Naive thymus-derived CD8-positive, alpha-beta T cell (primary cell): ENCODE measurements at regions not wholly inside any gene's neighbourhood (a gene's known extent, or its start where the extent isn't known, plus 50 kb on each side); places are given as distances from the start of the nearest gene placed in this dataset.
"Not testable (repeated sequence)": the region's sequence is repeated elsewhere in the genome, so short reads cannot be mapped to it uniquely, and the experiment has no call there.

ENCODE experiments used
- ATAC-seq, 2 donors: fragments of 150-1000 bp; cut with Tn5 transposase in 1 of 2; sonication (Bioruptor Pico), chemical (Tn5 transposase) in 1 of 2; 1 replicate in 1 of 2; 2 replicates in 1 of 2; pipeline ENCODE4 v1.10.0; 2021; ENCODE audit warnings: mild to moderate bottlenecking in 2 of 2, moderate library complexity in 2 of 2
- POLR2A ChIA-PET: fragments of 350-600 bp; sonication (Branson Sonifier 250); formaldehyde crosslinking; loops from one replicate; lab custom pipeline; 2021; ENCODE audit warnings: antibody characterized with exemption; lab: Charles Lee
- DNase-seq, 10 donors: peaks; one replicate each; pipeline versions ENCODE4 v3.0.0 to v3.0.0-alpha.2; 2020 to 2022
- H3K27ac Mint-ChIP-seq, 10 donors: one replicate each; pipeline ENCODE4 v1.8.0; 2020 to 2022; ENCODE audit warnings: mild to moderate bottlenecking in 10 of 10, mixed read lengths in 10 of 10, moderate library complexity in 4 of 10, inconsistent platforms in 1 of 10
- H3K27me3 Mint-ChIP-seq, 5 donors: one replicate each; pipeline ENCODE4 v1.8.0; 2021 to 2022; ENCODE audit warnings: mixed read lengths in 5 of 5
- H3K36me3 Mint-ChIP-seq, 3 donors: one replicate each; pipeline ENCODE4 v1.8.0; 2020 to 2022; ENCODE audit warnings: mixed read lengths in 3 of 3, mild to moderate bottlenecking in 2 of 3, inconsistent platforms in 1 of 3
- H3K4me1 Mint-ChIP-seq, 4 donors: one replicate each; pipeline ENCODE4 v1.8.0; 2021 to 2022; ENCODE audit warnings: mixed read lengths in 4 of 4
- H3K4me3 Mint-ChIP-seq, 10 donors: one replicate each; pipeline ENCODE4 v1.8.0; 2020 to 2022; ENCODE audit warnings: mild to moderate bottlenecking in 10 of 10, mixed read lengths in 10 of 10, moderate library complexity in 6 of 10, inconsistent platforms in 1 of 10
- H3K9me3 Mint-ChIP-seq, 9 donors: one replicate each; pipeline ENCODE4 v1.8.0; 2020 to 2022; ENCODE audit warnings: mixed read lengths in 9 of 9, mild to moderate bottlenecking in 3 of 9, inconsistent platforms in 1 of 9, moderate library complexity in 1 of 9

GRCh38 chr12:94851396-94852028 lies 152.0 kb downstream of the NDUFA12 start:
- no peaks in the 10 kb centered on the region for H3K36me3 Mint-ChIP-seq
- no peak for ATAC-seq
- POLR2A ChIA-PET = no interaction called here
- H3K27ac Mint-ChIP-seq = no peak overlapping the region
- peaks cover 15 to 58% (median 27%) of the 10 kb centered on the region in 5 donors for H3K27me3 Mint-ChIP-seq
- H3K4me1 Mint-ChIP-seq = peaks cover 0 to 4% (median 0%) of the 10 kb centered on the region in 4 donors
- DNase-seq = no peak
- H3K4me3 Mint-ChIP-seq = no peak overlapping the region
- H3K9me3 Mint-ChIP-seq = no peaks in the 10 kb centered on the region

DNA sequence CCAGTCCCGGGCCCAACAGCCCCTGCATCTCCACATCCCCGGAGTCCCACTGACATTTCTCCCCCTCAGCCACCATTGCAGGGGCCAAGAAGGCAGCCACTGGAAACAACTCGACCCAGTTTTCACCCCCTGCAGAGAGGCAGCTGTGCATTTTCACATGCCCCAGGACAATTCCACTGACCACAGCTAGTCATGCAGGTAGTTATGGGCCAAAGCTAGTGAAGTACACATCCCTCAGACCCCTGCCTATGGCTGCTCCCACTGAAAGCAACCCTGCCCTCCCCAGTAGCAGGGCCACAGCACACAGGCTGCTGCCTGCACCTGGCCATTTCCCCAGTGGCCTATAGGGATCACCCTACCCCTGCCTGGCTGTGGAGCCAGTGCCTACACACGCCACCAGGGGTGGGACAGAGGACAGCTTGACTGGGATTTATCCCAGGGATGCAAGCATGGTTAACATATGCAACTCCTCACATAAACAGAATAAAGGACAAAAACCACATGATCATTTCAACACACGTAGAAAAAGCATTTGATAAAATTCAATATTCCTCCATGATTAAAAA lies 154.0 kb downstream of the NDUFA12 start:
- DNase-seq (no peak), ATAC-seq (no peak)
- H3K27ac Mint-ChIP-seq = no peak overlapping the region
- POLR2A ChIA-PET = no interaction called here
- H3K27me3 Mint-ChIP-seq = peaks cover 18 to 68% (median 27%) of the 10 kb centered on the region in 5 donors
- H3K4me3 Mint-ChIP-seq = no peak overlapping the region
- H3K9me3 Mint-ChIP-seq = no peaks in the 10 kb centered on the region
- H3K36me3 Mint-ChIP-seq = no peaks in the 10 kb centered on the region
- peaks cover 0 to 4% (median 0%) of the 10 kb centered on the region in 4 donors for H3K4me1 Mint-ChIP-seq

DNA sequence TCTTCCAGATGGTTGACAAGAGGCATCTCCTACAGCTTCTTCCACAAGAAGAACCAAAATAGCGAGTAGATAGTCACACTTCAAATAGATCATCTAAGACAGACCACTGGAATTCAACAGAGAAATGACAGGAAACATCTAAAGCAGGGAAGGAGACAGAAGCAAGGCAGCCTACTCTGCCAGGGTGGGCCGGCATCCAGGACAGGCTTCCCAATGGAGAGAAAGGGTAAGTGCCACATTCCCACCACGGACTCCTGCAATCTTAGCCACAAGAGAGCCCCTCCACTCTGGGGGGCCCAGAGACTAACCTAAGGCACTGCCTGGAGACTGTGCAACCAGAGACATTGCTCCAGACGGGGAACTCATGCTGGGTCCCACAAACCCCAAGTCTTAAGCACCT lies 154.5 kb downstream of the NDUFA12 start:
- DNase-seq (no peak), ATAC-seq (no peak)
- Mint-ChIP-seq H3K9me3 (no peaks in the 10 kb centered on the region), H3K4me3 (no peak overlapping the region), H3K27ac (no peak overlapping the region), H3K4me1 (peaks cover 0 to 4% (median 0%) of the 10 kb centered on the region in 4 donors), H3K27me3 (peaks cover 16 to 63% (median 31%) of the 10 kb centered on the region in 5 donors), H3K36me3 (no peaks in the 10 kb centered on the region)
- POLR2A ChIA-PET = no interaction called here

GRCh38 chr12:94845110-94845509 lies 158.4 kb downstream of the NDUFA12 start:
- Mint-ChIP-seq H3K4me1 (no peaks in the 10 kb centered on the region), H3K27ac (no peak overlapping the region), H3K36me3 (no peaks in the 10 kb centered on the region), H3K27me3 (peaks cover 9 to 29% (median 26%) of the 10 kb centered on the region in 5 donors), H3K4me3 (no peak overlapping the region), H3K9me3 (no peaks in the 10 kb centered on the region)
- ATAC-seq (no peak), DNase-seq (no peak)
- POLR2A ChIA-PET = no interaction called here

- Mint-ChIP-seq H3K27me3 (peaks cover 9 to 26% (median 21%) of the 10 kb centered on the region in 5 donors), H3K4me1 (no peaks in the 10 kb centered on the region), H3K4me3 (no peak overlapping the region), H3K9me3 (no peaks in the 10 kb centered on the region), H3K36me3 (no peaks in the 10 kb centered on the region), H3K27ac (no peak overlapping the region)
- ATAC-seq (no peak), DNase-seq (no peak)
- POLR2A ChIA-PET = no interaction called here
Observed at GRCh38 chr12:94844452-94844851, 159.0 kb downstream of the NDUFA12 start.

GRCh38 chr12:94841904-94842610 lies 161.4 kb downstream of the NDUFA12 start:
- peaks cover 3 to 16% (median 10%) of the 10 kb centered on the region in 5 donors for H3K27me3 Mint-ChIP-seq
- DNase-seq (no peak), ATAC-seq (no peak)
- no peaks in the 10 kb centered on the region for H3K4me1 Mint-ChIP-seq
- H3K36me3 Mint-ChIP-seq = no peaks in the 10 kb centered on the region
- H3K9me3 Mint-ChIP-seq = no peaks in the 10 kb centered on the region
- POLR2A ChIA-PET = no interaction called here
- no peak overlapping the region for H3K27ac Mint-ChIP-seq
- no peak overlapping the region for H3K4me3 Mint-ChIP-seq

- Mint-ChIP-seq H3K9me3 (no peaks in the 10 kb centered on the region), H3K36me3 (no peaks in the 10 kb centered on the region), H3K27me3 (peaks cover 3 to 11% (median 10%) of the 10 kb centered on the region in 5 donors), H3K27ac (no peak overlapping the region), H3K4me3 (no peak overlapping the region), H3K4me1 (no peaks in the 10 kb centered on the region)
- POLR2A ChIA-PET = no interaction called here
- ATAC-seq = no peak
- DNase-seq = no peak
Observed at GRCh38 chr12:94841177-94841576, 162.3 kb downstream of the NDUFA12 start.

- Mint-ChIP-seq H3K36me3 (no peaks in the 10 kb centered on the region), H3K4me1 (peaks cover 0 to 2% (median 0%) of the 10 kb centered on the region in 4 donors), H3K27ac (no peak overlapping the region), H3K27me3 (peaks cover 0 to 5% (median under 1%) of the 10 kb centered on the region in 5 donors), H3K9me3 (no peaks in the 10 kb centered on the region), H3K4me3 (no peak overlapping the region)
- ATAC-seq (no peak), DNase-seq (no peak)
- POLR2A ChIA-PET = no interaction called here
Observed at GRCh38 chr12:94839347-94839746, 164.2 kb downstream of the NDUFA12 start.

- H3K36me3 Mint-ChIP-seq, H3K4me1 Mint-ChIP-seq, DNase-seq, ATAC-seq, H3K27me3 Mint-ChIP-seq, H3K4me3 Mint-ChIP-seq, POLR2A ChIA-PET, H3K9me3 Mint-ChIP-seq: not testable (repeated sequence)
- peak overlapping the region in 1 of 10 donors; percentile 48 for H3K27ac Mint-ChIP-seq
Observed at GRCh38 chr12:94836952-94837670, 166.4 kb downstream of the NDUFA12 start.

DNA sequence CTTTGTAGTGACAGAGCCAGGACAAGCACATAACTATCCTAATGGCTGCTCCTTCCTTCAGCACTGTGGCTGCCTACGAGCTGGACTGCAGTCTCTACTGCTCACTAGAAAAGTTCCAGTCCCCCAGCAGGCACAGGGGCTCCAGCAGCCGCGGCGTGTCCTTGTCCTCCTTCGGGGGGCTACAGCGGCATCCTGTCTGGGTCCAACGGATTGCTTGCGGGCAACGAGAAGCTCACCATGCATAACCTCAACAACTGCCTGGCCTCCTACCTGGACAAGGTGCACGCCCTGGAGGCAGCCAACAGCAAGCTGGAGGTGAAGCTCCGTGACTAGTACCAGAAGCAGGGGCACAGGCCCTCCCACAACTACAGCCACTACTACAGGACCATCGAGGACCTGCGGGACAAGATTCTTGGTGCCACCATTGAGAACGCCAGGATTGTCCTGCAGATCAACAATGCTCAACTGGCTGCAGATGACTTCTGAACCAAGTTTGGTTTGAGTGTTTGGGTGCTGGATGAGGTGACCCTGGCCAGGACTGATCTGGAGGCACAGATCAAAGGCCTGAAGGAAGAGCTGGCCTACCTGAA lies 169.4 kb downstream of the NDUFA12 start:
- Mint-ChIP-seq H3K27ac (no peak overlapping the region), H3K36me3 (no peaks in the 10 kb centered on the region), H3K27me3 (peaks cover 0 to 3% (median 0%) of the 10 kb centered on the region in 5 donors), H3K9me3 (no peaks in the 10 kb centered on the region), H3K4me3 (peak overlapping the region in 1 of 10 donors; percentile 68), H3K4me1 (peaks cover 12 to 37% (median 14%) of the 10 kb centered on the region in 4 donors)
- DNase-seq (no peak), ATAC-seq (no peak)
- POLR2A ChIA-PET = interaction anchor here (0.5 kb wide), 1 partner anchor 517 kb away, joined by 6 read pairs; no protein-coding TSS in a partner anchor

DNA sequence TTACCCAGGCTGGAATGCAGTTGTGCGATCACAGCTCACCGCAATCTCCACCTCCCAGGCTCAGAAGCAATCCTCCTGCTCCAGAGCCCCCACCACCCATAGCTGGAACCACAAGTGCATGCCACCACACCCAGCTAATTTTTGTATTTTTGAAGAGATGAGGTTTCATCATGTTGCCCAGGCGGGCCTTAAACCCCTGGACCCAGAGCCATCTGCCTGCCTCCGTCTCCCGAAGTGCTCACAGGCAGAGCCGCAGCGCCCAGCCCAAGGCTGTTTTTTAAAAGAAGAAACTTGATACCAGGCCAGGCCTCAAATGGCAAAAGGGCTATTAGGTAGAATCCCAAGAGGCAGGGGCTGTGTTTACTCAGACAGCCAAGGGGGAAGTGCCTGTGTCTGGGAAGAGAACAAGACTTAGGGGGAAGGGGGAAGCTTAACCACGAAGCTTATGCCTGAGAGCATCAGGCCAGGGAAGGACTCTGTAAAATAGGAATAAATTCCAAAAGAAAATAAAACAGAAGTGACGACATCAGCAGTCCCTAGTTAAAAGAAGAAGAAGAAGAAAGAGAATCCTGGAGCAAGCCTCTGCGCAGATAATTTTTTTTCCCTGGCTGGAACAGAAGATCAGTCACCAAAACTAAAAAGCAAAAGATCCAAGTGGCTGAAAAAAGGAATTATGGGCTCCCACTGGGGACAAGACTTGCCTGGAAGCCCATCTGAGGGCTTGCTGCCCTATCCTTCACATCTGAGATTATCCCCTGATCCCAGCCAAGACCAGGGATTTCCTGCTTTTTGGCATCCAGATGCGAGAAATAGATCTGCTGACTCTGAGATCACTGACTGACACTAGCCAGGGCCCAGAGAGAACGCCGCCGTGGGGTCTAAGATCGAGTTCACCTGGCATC lies 170.5 kb downstream of the NDUFA12 start:
- Mint-ChIP-seq H3K36me3 (no peaks in the 10 kb centered on the region), H3K4me1 (peaks cover 12 to 38% (median 14%) of the 10 kb centered on the region in 4 donors), H3K4me3 (no peak overlapping the region), H3K27me3 (peaks cover 0 to 3% (median 0%) of the 10 kb centered on the region in 5 donors), H3K9me3 (peaks cover 0 to 1% (median 0%) of the 10 kb centered on the region in 9 donors), H3K27ac (no peak overlapping the region)
- DNase-seq = no peak
- no peak for ATAC-seq
- POLR2A ChIA-PET = no interaction called here

GRCh38 chr12:94832105-94832504 lies 171.4 kb downstream of the NDUFA12 start:
- ATAC-seq = no peak
- Mint-ChIP-seq H3K36me3 (peaks cover 0 to 2% (median 0%) of the 10 kb centered on the region in 3 donors), H3K27ac (peak overlapping the region in 1 of 10 donors; percentile 94)

More at GRCh38 chr12:94832105-94832504, 171.4 kb downstream of the NDUFA12 start:
- DNase-seq = no peak
- Mint-ChIP-seq H3K27me3 (peaks cover 0 to 3% (median 0%) of the 10 kb centered on the region in 5 donors), H3K4me3 (no peak overlapping the region), H3K9me3 (peaks cover 0 to 5% (median 0%) of the 10 kb centered on the region in 9 donors), H3K4me1 (peaks cover 12 to 38% (median 14%) of the 10 kb centered on the region in 4 donors)
- POLR2A ChIA-PET = no interaction called here
